ENCODE measurements at regions not wholly inside any gene's neighbourhood (a gene's known extent, or its start where the extent isn't known, plus 50 kb on each side); places are given as distances from the start of the nearest gene placed in this dataset.

DNA sequence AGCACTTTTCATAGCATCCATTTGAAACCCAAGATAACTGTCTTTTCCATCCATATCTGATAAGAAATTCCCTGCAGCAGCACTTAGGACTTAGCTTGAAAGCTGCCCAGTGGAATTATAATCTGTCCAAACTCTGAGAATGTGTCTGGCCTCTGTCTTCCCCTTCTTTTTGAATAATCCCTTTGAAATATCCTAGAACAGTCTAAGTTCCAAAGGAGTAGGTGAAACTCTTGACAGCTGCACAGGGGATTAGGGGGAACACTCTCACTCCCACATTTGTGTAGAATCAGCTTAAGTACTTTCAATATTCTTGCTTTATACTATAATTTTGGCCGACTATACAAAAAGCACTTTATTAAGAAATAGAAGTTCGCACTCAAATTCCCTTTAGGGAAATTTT is 157.7 kb downstream of the PAPSS1 start:
- Histone ChIP-seq H3K27me3 (ENCODE audit: control insufficient read depth, insufficient read depth, low read length) (no peaks in the 10 kb centered on the region), H3K9me3 (ENCODE audit: control insufficient read depth, low read length) (no peaks in the 10 kb centered on the region), H3K4me3 (ENCODE audit: low read depth, low read length) (no peak overlapping the region), H3K4me2 (ENCODE audit: low read length) (no peak overlapping the region), H2AFZ (no peak overlapping the region), H3K79me2 (no peaks in the 10 kb centered on the region), H3K27ac (no peak overlapping the region), H3K9ac (no peak overlapping the region), H3K36me3 (ENCODE audit: control insufficient read depth, insufficient read depth, low read length) (no peaks in the 10 kb centered on the region), H3K4me1 (no peaks in the 10 kb centered on the region)
- TF ChIP-seq, protein P1, sequence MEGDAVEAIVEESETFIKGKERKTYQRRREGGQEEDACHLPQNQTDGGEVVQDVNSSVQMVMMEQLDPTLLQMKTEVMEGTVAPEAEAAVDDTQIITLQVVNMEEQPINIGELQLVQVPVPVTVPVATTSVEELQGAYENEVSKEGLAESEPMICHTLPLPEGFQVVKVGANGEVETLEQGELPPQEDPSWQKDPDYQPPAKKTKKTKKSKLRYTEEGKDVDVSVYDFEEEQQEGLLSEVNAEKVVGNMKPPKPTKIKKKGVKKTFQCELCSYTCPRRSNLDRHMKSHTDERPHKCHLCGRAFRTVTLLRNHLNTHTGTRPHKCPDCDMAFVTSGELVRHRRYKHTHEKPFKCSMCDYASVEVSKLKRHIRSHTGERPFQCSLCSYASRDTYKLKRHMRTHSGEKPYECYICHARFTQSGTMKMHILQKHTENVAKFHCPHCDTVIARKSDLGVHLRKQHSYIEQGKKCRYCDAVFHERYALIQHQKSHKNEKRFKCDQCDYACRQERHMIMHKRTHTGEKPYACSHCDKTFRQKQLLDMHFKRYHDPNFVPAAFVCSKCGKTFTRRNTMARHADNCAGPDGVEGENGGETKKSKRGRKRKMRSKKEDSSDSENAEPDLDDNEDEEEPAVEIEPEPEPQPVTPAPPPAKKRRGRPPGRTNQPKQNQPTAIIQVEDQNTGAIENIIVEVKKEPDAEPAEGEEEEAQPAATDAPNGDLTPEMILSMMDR (IDR thresholded peaks at IDR 0.05): no peak

DNA sequence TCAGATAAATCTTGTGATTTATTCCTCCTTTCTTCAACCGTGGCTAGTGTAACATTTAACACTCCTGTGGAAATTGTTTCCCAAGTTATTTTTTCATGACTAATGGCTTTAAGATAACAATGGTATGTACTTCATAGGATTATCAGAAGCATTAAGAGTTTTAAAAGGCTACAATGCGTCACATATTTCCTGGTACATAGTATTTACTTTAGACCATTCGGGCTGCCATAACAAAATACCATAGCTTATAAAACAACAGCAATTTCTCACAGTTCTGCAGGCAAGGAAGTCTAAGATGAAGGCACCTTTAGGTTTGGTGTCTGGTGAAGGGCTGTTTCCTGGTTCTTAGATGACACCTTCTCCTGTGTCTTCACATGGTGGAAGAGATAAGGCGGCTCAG is 158.6 kb downstream of the PAPSS1 start:
- no peak overlapping the region for H3K4me3 ChIP-seq (ENCODE audit: low read depth, low read length)
- no peak overlapping the region for H3K9ac ChIP-seq
- TF ChIP-seq, protein P1 (IDR thresholded peaks at IDR 0.05): no peak
- H3K79me2 ChIP-seq: no peaks in the 10 kb centered on the region
- H3K27ac ChIP-seq: no peak overlapping the region
- H3K36me3 ChIP-seq (ENCODE audit: control insufficient read depth, insufficient read depth, low read length): no peaks in the 10 kb centered on the region
- H2AFZ ChIP-seq: no peak overlapping the region
- no peaks in the 10 kb centered on the region for H3K9me3 ChIP-seq (ENCODE audit: control insufficient read depth, low read length)
- H3K4me1 ChIP-seq: no peaks in the 10 kb centered on the region
- H3K27me3 ChIP-seq (ENCODE audit: control insufficient read depth, insufficient read depth, low read length): no peaks in the 10 kb centered on the region
- no peak overlapping the region for H3K4me2 ChIP-seq (ENCODE audit: low read length)

DNA sequence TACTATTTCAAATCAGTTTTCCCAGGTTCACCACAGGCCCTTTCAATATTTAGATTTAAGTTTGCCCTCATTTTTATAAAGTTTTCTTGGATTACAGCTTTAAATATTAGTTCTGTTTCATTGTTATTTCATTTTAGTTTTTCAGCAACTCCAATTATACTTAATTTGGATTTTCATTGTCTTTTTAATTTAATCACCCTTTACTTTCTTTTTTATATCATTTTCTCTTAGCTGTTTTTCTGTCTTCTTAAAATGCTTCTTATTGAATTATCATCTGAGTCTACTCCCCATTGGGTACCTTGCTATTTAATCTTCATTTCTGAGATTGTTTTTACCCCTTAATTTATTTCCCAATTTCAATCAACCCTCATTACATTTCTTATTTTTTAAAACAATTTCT is 160.4 kb downstream of the PAPSS1 start:
- Histone ChIP-seq H3K27me3 (ENCODE audit: control insufficient read depth, insufficient read depth, low read length) (no peaks in the 10 kb centered on the region), H3K4me1 (no peaks in the 10 kb centered on the region), H3K4me3 (ENCODE audit: low read depth, low read length) (no peak overlapping the region), H2AFZ (no peak overlapping the region), H3K9me3 (ENCODE audit: control insufficient read depth, low read length) (peaks cover 2% of the 10 kb centered on the region), H3K79me2 (no peaks in the 10 kb centered on the region), H3K36me3 (ENCODE audit: control insufficient read depth, insufficient read depth, low read length) (no peaks in the 10 kb centered on the region), H3K4me2 (ENCODE audit: low read length) (no peak overlapping the region), H3K9ac (no peak overlapping the region), H3K27ac (no peak overlapping the region)
- TF ChIP-seq, protein P1 (IDR thresholded peaks at IDR 0.05): no peak

DNA sequence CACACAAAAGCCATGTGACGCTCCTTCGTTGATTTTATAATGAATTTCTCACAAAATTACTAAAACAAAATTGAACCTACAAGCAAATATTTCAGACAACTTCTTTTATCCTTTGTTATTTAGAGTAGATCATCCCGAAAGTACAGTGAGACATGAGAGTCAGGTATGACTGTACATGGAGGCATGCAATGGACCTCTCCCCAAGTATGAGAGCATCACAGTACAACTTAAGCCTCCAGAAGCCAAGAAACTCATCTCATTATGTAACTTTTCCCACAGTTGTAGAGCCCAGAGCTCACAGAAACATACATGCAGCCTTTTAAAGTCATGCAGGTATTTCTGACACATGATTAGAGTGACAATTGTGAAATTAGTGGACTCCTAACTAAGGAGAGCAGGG is 167.7 kb downstream of the PAPSS1 start:
- Histone ChIP-seq H3K79me2 (no peaks in the 10 kb centered on the region), H3K36me3 (ENCODE audit: control insufficient read depth, insufficient read depth, low read length) (no peaks in the 10 kb centered on the region), H3K4me3 (ENCODE audit: low read depth, low read length) (no peak overlapping the region), H3K27me3 (ENCODE audit: control insufficient read depth, insufficient read depth, low read length) (no peaks in the 10 kb centered on the region), H3K4me1 (no peaks in the 10 kb centered on the region), H3K9me3 (ENCODE audit: control insufficient read depth, low read length) (peaks cover 2% of the 10 kb centered on the region), H3K4me2 (ENCODE audit: low read length) (no peak overlapping the region), H2AFZ (no peak overlapping the region), H3K27ac (no peak overlapping the region), H3K9ac (no peak overlapping the region)
- TF ChIP-seq, protein P1 (IDR thresholded peaks at IDR 0.05): no peak

DNA sequence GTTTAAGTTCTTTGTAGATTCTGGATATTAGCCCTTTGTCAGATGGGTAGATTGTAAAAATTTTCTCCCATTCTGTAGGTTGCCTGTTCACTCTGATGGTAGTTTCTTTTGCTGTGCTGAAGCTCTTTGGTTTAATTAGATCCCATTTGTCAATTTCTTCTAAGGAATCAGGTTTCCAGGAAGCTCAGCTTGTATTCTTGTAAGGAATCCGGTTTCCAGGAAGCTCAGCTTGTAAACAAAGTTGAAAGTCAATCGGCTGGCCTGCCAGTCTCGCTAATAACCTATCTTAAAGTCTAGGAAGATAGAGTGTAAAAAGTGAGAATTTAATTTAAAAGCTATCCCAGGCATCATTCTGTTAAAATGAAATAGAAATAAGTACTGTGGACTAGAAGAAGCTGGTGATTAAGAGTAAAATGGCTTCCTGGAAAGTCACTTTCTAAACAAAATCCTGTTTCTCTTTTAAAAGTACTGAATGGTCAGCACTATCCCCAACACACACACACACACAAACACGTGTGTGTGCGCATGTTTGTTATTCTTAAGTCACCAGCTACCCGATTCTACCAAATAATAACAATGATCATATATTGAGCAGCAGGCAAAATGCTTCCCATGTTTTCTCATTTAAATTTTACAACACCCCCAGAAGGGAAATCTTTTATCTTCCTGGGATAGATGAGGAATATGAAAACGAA is 171.7 kb downstream of the PAPSS1 start:
- H3K79me2 ChIP-seq: no peaks in the 10 kb centered on the region
- TF ChIP-seq, protein P1 (IDR thresholded peaks at IDR 0.05): no peak

More for the DNA sequence above, 171.7 kb downstream of the PAPSS1 start:
- peak overlapping the region; percentile 33 for H2AFZ ChIP-seq
- no peak overlapping the region for H3K9ac ChIP-seq
- H3K4me2 ChIP-seq (ENCODE audit: low read length): no peak overlapping the region
- no peaks in the 10 kb centered on the region for H3K9me3 ChIP-seq (ENCODE audit: control insufficient read depth, low read length)
- no peaks in the 10 kb centered on the region for H3K27me3 ChIP-seq (ENCODE audit: control insufficient read depth, insufficient read depth, low read length)
- no peak overlapping the region for H3K27ac ChIP-seq
- no peaks in the 10 kb centered on the region for H3K4me1 ChIP-seq
- no peaks in the 10 kb centered on the region for H3K36me3 ChIP-seq (ENCODE audit: control insufficient read depth, insufficient read depth, low read length)
- no peak overlapping the region for H3K4me3 ChIP-seq (ENCODE audit: low read depth, low read length)

Measured in parathyroid adenoma (tissue), 2 donors.